SK-N-SH treated with all-trans-retinoic acid at 6 μM for 48 hours (cell line): ENCODE measurements at regions not wholly inside any gene's neighbourhood (a gene's known extent, or its start where the extent isn't known, plus 50 kb on each side); places are given as distances from the start of the nearest gene placed in this dataset.

ENCODE experiments used
- ATAC-seq: fragments of 200-7000 bp; cut with Tn5 transposase; 3 replicates; pipeline ENCODE4 v1.9.1; 2020; ENCODE audit warnings: mild to moderate bottlenecking, moderate library complexity
- ARNTL ChIP-seq: fragments of 450-650 bp; formaldehyde crosslinking; IDR thresholded peaks from 2 replicates; pipeline ENCODE4 v1.5.0; 2020; ENCODE audit warnings: low read depth, mild to moderate bottlenecking, moderate library complexity, borderline replicate concordance
- BACH2 ChIP-seq: fragments of 250-450 bp; sonication (Bioruptor Pico); IDR thresholded peaks from 2 replicates; pipeline ENCODE4 v1.9.0; 2021; ENCODE audit warnings: mild to moderate bottlenecking, borderline replicate concordance
- CREB5 ChIP-seq: fragments of 250-450 bp; sonication (Bioruptor Pico); IDR thresholded peaks from 2 replicates; pipeline ENCODE4 v1.5.1; 2020; ENCODE audit warnings: low read depth, mild to moderate bottlenecking, moderate library complexity
- CSDC2 ChIP-seq: fragments of 250-450 bp; sonication (Bioruptor Pico); IDR thresholded peaks from 2 replicates; pipeline ENCODE4 v1.5.0; 2020; ENCODE audit warnings: mild to moderate bottlenecking, moderate library complexity
- CSRNP3 ChIP-seq: fragments of 250-450 bp; sonication (Bioruptor Pico); IDR thresholded peaks from 2 replicates; pipeline ENCODE4 v1.5.1; 2021; ENCODE audit warnings: mild to moderate bottlenecking, moderate library complexity
- ESRRG ChIP-seq: fragments of 250-450 bp; sonication (Bioruptor Pico); IDR thresholded peaks from 2 replicates; pipeline ENCODE4 v1.6.1; 2021; ENCODE audit warnings: mild to moderate bottlenecking
- GLIS3 ChIP-seq: fragments of 250-450 bp; sonication (Bioruptor Pico); IDR thresholded peaks from 2 replicates; pipeline ENCODE4 v1.5.0; 2020; ENCODE audit warnings: mild to moderate bottlenecking, moderate library complexity
- ISL1 ChIP-seq: fragments of 250-450 bp; sonication (Bioruptor Pico); IDR thresholded peaks from 2 replicates; pipeline ENCODE4 v2.1.2; 2022; ENCODE audit warnings: mild to moderate bottlenecking, moderate library complexity
- OSR1 ChIP-seq: fragments of 250-450 bp; sonication (Bioruptor Pico); IDR thresholded peaks from 2 replicates; pipeline ENCODE4 v1.8.0; 2022; ENCODE audit warnings: moderate library complexity, mild to moderate bottlenecking, inconsistent platforms
- PPARA ChIP-seq: fragments of 250-450 bp; sonication (Bioruptor Pico); IDR thresholded peaks from 2 replicates; pipeline ENCODE4 v1.5.0; 2020; ENCODE audit warnings: mild to moderate bottlenecking, borderline replicate concordance
- RARB ChIP-seq: fragments of 250-450 bp; sonication (Bioruptor Pico); IDR thresholded peaks from 2 replicates; pipeline ENCODE4 v1.8.0; 2021; ENCODE audit warnings: mild to moderate bottlenecking, moderate library complexity
- SNAI2 ChIP-seq: fragments of 250-450 bp; sonication (Bioruptor Pico); IDR thresholded peaks from 2 replicates; pipeline ENCODE4 v1.5.0; 2020; ENCODE audit warnings: mild to moderate bottlenecking, moderate library complexity
- TCF4 ChIP-seq: fragments of 250-450 bp; sonication (Bioruptor Pico); IDR thresholded peaks from 2 replicates; pipeline ENCODE4 v1.8.0; 2021; ENCODE audit warnings: mild to moderate bottlenecking, moderate library complexity, borderline replicate concordance
- ZC3H10 ChIP-seq: fragments of 250-450 bp; sonication (Bioruptor Pico); IDR thresholded peaks from 2 replicates; pipeline ENCODE4 v1.5.1; 2021; ENCODE audit warnings: mild to moderate bottlenecking, moderate library complexity
- ZFP3 ChIP-seq: fragments of 250-450 bp; sonication (Bioruptor Pico); IDR thresholded peaks from 2 replicates; pipeline ENCODE4 v1.5.0; 2020; ENCODE audit warnings: mild to moderate bottlenecking, moderate library complexity
- ZFP30 ChIP-seq: fragments of 450-650 bp; formaldehyde crosslinking; IDR thresholded peaks from 2 replicates; pipeline ENCODE4 v1.5.0; 2022; ENCODE audit warnings: mild to moderate bottlenecking, moderate library complexity
- ZNF565 ChIP-seq: fragments of 450-650 bp; formaldehyde crosslinking; conservative IDR thresholded peaks from 2 replicates; pipeline ENCODE4 v1.5.0; 2020; ENCODE audit warnings: low read depth, mild to moderate bottlenecking, moderate library complexity
- ZNF70 ChIP-seq: fragments of 450-650 bp; formaldehyde crosslinking; IDR thresholded peaks from 2 replicates; pipeline ENCODE4 v1.5.0; 2020; ENCODE audit warnings: mild to moderate bottlenecking, moderate library complexity
- ZNF8 ChIP-seq: fragments of 450-650 bp; formaldehyde crosslinking; IDR thresholded peaks from 2 replicates; pipeline ENCODE4 v1.5.0; 2020; ENCODE audit warnings: mild to moderate bottlenecking, moderate library complexity
- TF ChIP-seq, protein P1 (sequence below): fragments of 250-450 bp; sonication (Bioruptor Pico); IDR thresholded peaks from 2 replicates; pipeline ENCODE4 v1.8.0; 2021; ENCODE audit warnings: low read depth, mild to moderate bottlenecking, moderate library complexity, borderline replicate concordance
- TF ChIP-seq, protein P2 (sequence below): fragments of 250-450 bp; sonication (Bioruptor Pico); IDR thresholded peaks from 2 replicates; pipeline ENCODE4 v1.5.0; 2020; ENCODE audit warnings: mild to moderate bottlenecking, moderate library complexity
- TF ChIP-seq, protein P3 (sequence below): fragments of 250-450 bp; sonication (Bioruptor Pico); IDR thresholded peaks from 2 replicates; pipeline ENCODE4 v1.8.0; 2020; ENCODE audit warnings: mild to moderate bottlenecking, moderate library complexity, borderline replicate concordance

- ATAC-seq: no peak
- TF ChIP-seq ZNF565 (CRISPR knock-in tag) (no peak), ISL1 (CRISPR knock-in tag) (no peak), ZNF8 (CRISPR knock-in tag) (no peak)
Measured at GRCh38 chr2:221335219-221335752, 236.8 kb downstream of the EPHA4 start.

DNA sequence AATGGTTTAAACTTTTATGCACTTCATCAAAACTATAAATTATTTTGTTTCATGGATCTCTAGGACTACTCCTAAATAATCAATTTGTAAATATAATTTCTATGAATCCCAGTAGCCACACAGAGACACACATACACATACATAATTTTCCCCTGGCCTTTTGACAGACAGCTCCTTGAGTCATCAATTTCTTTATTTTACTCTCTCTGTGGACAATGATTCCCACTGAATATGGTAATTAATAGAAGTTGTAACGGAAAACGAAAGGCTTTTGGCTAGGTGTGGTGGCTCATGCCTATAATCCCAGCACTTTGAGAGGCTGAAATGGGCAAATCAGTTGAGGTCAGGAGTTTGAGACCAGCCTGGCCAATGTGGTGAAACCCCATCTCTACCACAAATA, 235.1 kb downstream of the EPHA4 start:
- TF ChIP-seq CSRNP3 (CRISPR knock-in tag) (no peak), PPARA (CRISPR knock-in tag) (no peak), TCF4 (CRISPR knock-in tag) (no peak), ARNTL (no peak), OSR1 (CRISPR knock-in tag) (no peak), ISL1 (CRISPR knock-in tag) (no peak), CSDC2 (no peak), ZC3H10 (CRISPR knock-in tag) (no peak), ZNF565 (CRISPR knock-in tag) (no peak)
- no peak for ATAC-seq

DNA sequence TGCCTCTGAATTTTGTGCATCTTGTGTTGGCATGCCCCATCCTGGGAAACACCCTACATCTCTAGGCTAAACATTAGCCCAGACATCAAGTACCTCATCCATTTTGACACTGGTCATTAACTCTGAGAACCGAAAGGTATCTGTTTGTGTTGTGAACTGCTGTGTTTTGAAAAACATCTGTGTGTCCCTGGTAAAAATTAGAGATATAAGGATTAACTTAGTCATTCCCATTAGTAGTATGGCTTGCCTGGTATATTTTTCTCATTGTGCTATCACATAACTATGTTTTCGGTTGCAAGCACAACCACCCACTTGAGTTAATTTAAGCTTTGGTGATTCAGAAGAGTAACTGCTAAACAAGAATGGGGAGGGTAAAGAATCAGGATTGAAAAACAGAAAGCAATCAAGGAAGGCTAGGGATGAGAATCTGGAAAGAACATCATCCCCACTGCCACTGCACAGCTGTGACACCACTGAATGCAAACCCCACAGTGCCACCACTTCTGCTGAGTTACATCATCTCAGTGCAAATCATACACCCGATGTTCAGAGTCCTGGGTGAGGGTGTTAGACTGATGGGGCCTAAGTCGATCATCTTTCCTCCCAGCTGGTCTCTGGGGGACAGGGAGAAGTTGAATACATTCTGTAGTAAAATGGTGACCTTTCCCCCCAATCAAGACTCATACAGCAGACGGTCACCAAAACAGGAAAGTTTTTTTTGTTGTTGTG, 234.0 kb downstream of the EPHA4 start:
- TF ChIP-seq, protein P1, sequence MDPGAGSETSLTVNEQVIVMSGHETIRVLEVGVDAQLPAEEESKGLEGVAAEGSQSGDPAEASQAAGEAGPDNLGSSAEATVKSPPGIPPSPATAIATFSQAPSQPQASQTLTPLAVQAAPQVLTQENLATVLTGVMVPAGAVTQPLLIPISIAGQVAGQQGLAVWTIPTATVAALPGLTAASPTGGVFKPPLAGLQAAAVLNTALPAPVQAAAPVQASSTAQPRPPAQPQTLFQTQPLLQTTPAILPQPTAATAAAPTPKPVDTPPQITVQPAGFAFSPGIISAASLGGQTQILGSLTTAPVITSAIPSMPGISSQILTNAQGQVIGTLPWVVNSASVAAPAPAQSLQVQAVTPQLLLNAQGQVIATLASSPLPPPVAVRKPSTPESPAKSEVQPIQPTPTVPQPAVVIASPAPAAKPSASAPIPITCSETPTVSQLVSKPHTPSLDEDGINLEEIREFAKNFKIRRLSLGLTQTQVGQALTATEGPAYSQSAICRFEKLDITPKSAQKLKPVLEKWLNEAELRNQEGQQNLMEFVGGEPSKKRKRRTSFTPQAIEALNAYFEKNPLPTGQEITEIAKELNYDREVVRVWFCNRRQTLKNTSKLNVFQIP (CRISPR knock-in tag): no peak
- no peak for TF ChIP-seq CSDC2
- TF ChIP-seq, protein P2, sequence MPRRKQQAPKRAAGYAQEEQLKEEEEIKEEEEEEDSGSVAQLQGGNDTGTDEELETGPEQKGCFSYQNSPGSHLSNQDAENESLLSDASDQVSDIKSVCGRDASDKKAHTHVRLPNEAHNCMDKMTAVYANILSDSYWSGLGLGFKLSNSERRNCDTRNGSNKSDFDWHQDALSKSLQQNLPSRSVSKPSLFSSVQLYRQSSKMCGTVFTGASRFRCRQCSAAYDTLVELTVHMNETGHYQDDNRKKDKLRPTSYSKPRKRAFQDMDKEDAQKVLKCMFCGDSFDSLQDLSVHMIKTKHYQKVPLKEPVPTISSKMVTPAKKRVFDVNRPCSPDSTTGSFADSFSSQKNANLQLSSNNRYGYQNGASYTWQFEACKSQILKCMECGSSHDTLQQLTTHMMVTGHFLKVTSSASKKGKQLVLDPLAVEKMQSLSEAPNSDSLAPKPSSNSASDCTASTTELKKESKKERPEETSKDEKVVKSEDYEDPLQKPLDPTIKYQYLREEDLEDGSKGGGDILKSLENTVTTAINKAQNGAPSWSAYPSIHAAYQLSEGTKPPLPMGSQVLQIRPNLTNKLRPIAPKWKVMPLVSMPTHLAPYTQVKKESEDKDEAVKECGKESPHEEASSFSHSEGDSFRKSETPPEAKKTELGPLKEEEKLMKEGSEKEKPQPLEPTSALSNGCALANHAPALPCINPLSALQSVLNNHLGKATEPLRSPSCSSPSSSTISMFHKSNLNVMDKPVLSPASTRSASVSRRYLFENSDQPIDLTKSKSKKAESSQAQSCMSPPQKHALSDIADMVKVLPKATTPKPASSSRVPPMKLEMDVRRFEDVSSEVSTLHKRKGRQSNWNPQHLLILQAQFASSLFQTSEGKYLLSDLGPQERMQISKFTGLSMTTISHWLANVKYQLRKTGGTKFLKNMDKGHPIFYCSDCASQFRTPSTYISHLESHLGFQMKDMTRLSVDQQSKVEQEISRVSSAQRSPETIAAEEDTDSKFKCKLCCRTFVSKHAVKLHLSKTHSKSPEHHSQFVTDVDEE: no peak
- no peak for TF ChIP-seq GLIS3
- TF ChIP-seq OSR1 (CRISPR knock-in tag): no peak
- TF ChIP-seq ZNF70: no peak
- no peak for TF ChIP-seq RARB (CRISPR knock-in tag)
- no peak for TF ChIP-seq ESRRG
- TF ChIP-seq CSRNP3 (CRISPR knock-in tag): no peak
- TF ChIP-seq ZFP3: no peak
- TF ChIP-seq ZC3H10 (CRISPR knock-in tag): no peak
- TF ChIP-seq ISL1 (CRISPR knock-in tag): no peak
- no peak for TF ChIP-seq CREB5 (CRISPR knock-in tag)
- no peak for TF ChIP-seq ZFP30 (CRISPR knock-in tag)
- no peak for TF ChIP-seq ZNF565 (CRISPR knock-in tag)
- no peak for TF ChIP-seq SNAI2 (CRISPR knock-in tag)
- no peak for ATAC-seq

- no peak for ATAC-seq
- TF ChIP-seq, protein P3, sequence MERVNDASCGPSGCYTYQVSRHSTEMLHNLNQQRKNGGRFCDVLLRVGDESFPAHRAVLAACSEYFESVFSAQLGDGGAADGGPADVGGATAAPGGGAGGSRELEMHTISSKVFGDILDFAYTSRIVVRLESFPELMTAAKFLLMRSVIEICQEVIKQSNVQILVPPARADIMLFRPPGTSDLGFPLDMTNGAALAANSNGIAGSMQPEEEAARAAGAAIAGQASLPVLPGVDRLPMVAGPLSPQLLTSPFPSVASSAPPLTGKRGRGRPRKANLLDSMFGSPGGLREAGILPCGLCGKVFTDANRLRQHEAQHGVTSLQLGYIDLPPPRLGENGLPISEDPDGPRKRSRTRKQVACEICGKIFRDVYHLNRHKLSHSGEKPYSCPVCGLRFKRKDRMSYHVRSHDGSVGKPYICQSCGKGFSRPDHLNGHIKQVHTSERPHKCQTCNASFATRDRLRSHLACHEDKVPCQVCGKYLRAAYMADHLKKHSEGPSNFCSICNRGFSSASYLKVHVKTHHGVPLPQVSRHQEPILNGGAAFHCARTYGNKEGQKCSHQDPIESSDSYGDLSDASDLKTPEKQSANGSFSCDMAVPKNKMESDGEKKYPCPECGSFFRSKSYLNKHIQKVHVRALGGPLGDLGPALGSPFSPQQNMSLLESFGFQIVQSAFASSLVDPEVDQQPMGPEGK (CRISPR knock-in tag): no peak
- TF ChIP-seq CSDC2: no peak
- no peak for TF ChIP-seq BACH2 (CRISPR knock-in tag)
- TF ChIP-seq TCF4 (CRISPR knock-in tag): no peak
Measured at GRCh38 chr2:221342388-221342787, 229.7 kb downstream of the EPHA4 start.
